ES-I3 (cell line): ENCODE measurements at regions not wholly inside any gene's neighbourhood (a gene's known extent, or its start where the extent isn't known, plus 50 kb on each side); places are given as distances from the start of the nearest gene placed in this dataset.
"Not testable (repeated sequence)": the region's sequence is repeated elsewhere in the genome, so short reads cannot be mapped to it uniquely, and the experiment has no call there.

Experiments
- H3K36me3 ChIP-seq: 2 replicates; pipeline ENCODE4 v1.6.1; 2013; ENCODE audit warnings: mild to moderate bottlenecking, low read length, control low read depth, moderate library complexity; ENCODE audit not compliant: insufficient read depth
- H3K4me1 ChIP-seq: 2 replicates; pipeline ENCODE4 v1.6.1; 2013; ENCODE audit warnings: mild to moderate bottlenecking, control low read depth, low read length; ENCODE audit not compliant: insufficient read depth
- H3K9ac ChIP-seq: 2 replicates; pipeline ENCODE4 v1.6.1; 2013; ENCODE audit warnings: low read depth, mild to moderate bottlenecking, low read length, moderate library complexity
- H3K9me3 ChIP-seq: 2 replicates; pipeline ENCODE4 v1.6.1; 2013; ENCODE audit warnings: mild to moderate bottlenecking, low read length, moderate library complexity; ENCODE audit not compliant: control insufficient read depth, insufficient read depth

GRCh38 chr5:2847608-2848007, 96.1 kb upstream of the IRX2 start:
- Histone ChIP-seq H3K9ac (no peak overlapping the region), H3K4me1 (no peaks in the 10 kb centered on the region), H3K36me3 (no peaks in the 10 kb centered on the region), H3K9me3 (no peaks in the 10 kb centered on the region)

GRCh38 chr5:2841208-2841607, 89.7 kb upstream of the IRX2 start:
- no peaks in the 10 kb centered on the region for H3K9me3 ChIP-seq
- no peaks in the 10 kb centered on the region for H3K4me1 ChIP-seq
- H3K36me3 ChIP-seq, result no peaks in the 10 kb centered on the region
- H3K9ac ChIP-seq, result no peak overlapping the region

DNA sequence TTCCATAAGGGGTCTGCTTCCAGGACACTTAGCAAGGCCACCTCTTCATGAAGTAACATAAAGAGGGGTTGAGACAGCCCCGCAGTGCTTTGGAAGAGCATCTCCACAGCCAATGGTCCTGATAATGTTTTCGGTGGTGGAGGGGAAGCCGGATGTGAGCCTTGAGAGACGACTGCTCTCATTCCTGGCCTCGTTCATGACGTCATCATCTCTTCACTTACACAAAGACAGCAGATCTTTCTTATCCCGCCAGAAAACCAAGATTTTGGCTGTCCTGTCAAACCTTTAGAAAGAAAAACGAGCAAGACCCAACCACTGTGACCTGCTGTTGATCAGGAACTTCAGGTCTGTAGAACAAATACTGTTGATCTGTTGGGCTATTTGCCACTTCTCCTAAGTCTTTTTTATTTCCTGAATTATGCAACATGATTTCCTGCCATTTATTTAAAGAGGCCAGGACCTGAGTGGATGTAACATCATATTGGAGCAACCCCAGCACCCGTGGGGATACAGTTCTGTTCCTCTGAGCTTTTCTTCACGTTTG, 89.0 kb upstream of the IRX2 start:
- Histone ChIP-seq H3K9me3 (no peaks in the 10 kb centered on the region), H3K36me3 (no peaks in the 10 kb centered on the region), H3K9ac (no peak overlapping the region)

DNA sequence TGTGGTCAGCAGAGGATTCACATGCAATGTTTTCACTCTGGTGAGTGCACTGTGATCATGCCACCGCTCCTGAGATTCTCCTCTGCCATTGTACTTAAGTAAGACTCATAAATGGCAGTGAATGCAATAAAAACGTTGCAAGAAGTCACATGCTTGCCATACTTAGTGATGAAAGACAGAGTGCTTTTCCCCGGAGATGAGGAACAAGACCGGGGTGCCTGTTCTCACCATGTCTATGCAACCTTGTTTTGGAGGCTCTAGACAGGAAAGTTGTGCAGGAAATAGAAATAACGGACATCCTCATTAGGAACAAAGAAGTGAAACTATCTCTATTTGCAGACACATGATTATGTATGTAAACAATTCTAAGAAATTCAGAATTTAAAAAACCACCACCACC, 84.7 kb upstream of the IRX2 start:
- Histone ChIP-seq H3K36me3 (no peaks in the 10 kb centered on the region), H3K9me3 (no peaks in the 10 kb centered on the region), H3K9ac (no peak overlapping the region), H3K4me1 (no peaks in the 10 kb centered on the region)

More for the DNA sequence above, 89.0 kb upstream of the IRX2 start:
- no peaks in the 10 kb centered on the region for H3K4me1 ChIP-seq

GRCh38 chr5:2833556-2833955, 82.1 kb upstream of the IRX2 start:
- Histone ChIP-seq H3K9me3 (no peaks in the 10 kb centered on the region), H3K36me3 (no peaks in the 10 kb centered on the region), H3K4me1 (no peaks in the 10 kb centered on the region)

DNA sequence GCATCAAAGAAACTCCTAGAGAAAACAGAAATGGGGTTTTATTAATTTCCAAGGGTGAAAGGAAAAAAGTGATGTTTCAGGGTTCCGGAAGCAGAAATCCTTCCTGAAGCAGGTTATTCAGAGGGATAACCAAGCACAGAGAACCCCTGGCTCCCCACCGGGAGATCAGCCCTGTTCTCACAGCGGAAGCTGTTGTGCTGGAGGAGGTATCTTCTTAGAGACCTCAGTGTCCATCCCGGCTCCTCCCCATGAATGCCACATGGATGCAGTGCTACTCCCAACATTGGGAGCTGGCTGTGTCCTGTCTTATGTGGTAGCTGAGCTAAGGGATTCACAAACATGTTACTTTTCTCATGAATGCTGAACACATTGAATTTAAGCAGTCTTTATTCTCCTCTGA, 80.9 kb upstream of the IRX2 start:
- Histone ChIP-seq H3K36me3 (no peaks in the 10 kb centered on the region), H3K4me1 (no peaks in the 10 kb centered on the region), H3K9ac (no peak overlapping the region), H3K9me3 (no peaks in the 10 kb centered on the region)

More at GRCh38 chr5:2833556-2833955, 82.1 kb upstream of the IRX2 start:
- no peak overlapping the region for H3K9ac ChIP-seq

DNA sequence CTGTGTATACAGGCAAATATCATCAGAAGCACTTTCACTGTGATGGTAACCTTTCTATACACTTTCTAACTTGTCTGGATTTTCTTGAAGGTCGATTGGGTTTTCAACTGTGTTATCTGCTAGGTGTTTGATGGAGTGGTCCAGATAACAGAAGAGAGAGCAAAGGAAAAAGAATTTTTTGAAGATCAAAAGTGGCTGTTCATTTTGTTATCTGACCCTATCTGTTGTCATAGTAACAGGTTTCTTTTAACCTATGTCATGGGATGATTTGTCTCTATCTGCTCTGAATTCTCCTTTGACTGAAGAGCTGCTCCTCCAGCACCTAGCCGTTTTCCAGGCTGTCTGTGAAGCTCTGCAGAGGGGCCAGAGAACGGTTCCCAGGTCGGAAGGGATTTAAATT, 77.8 kb upstream of the IRX2 start:
- H3K9me3 ChIP-seq, result no peaks in the 10 kb centered on the region; the same call in 1 of the 2 replicates
- no peak overlapping the region for H3K9ac ChIP-seq
- no peaks in the 10 kb centered on the region for H3K4me1 ChIP-seq
- no peaks in the 10 kb centered on the region for H3K36me3 ChIP-seq

GRCh38 chr5:2818936-2819335, 67.5 kb upstream of the IRX2 start:
- no peak overlapping the region for H3K9ac ChIP-seq
- no peaks in the 10 kb centered on the region for H3K4me1 ChIP-seq
- no peaks in the 10 kb centered on the region for H3K36me3 ChIP-seq
- H3K9me3 ChIP-seq, result no peaks in the 10 kb centered on the region

GRCh38 chr5:2817031-2817603, 65.6 kb upstream of the IRX2 start:
- Histone ChIP-seq H3K4me1 (no peaks in the 10 kb centered on the region), H3K36me3 (no peaks in the 10 kb centered on the region), H3K9me3 (no peaks in the 10 kb centered on the region), H3K9ac (no peak overlapping the region)

- Histone ChIP-seq H3K9ac (no peak overlapping the region), H3K9me3 (no peaks in the 10 kb centered on the region), H3K36me3 (no peaks in the 10 kb centered on the region), H3K4me1 (no peaks in the 10 kb centered on the region)
Measured at GRCh38 chr5:2813678-2814077, 62.2 kb upstream of the IRX2 start.

DNA sequence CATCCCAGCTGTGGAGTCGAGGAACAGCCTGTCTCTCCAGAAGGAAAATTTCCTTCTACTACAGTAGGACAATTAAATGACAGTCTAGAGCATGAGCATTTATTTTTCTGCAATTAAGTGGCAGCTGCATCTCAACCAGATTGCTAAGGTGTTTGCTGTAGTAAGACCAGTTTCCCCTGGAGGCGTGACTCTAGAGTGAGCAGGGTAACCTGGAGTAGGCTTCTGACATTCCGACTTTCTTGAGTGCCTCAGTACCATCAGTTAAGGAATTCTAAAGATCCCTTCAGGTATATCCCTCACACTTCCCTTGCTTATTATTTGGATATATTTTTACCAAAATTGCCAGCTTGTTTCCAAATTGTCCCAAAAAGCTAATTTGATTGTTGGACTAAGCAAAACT, 59.2 kb upstream of the IRX2 start:
- Histone ChIP-seq H3K9me3 (no peaks in the 10 kb centered on the region), H3K36me3 (no peaks in the 10 kb centered on the region), H3K9ac (no peak overlapping the region), H3K4me1 (no peaks in the 10 kb centered on the region)

GRCh38 chr5:2807244-2807643, 55.8 kb upstream of the IRX2 start:
- H3K36me3 ChIP-seq, H3K4me1 ChIP-seq, H3K9me3 ChIP-seq, H3K9ac ChIP-seq: not testable (repeated sequence)

DNA sequence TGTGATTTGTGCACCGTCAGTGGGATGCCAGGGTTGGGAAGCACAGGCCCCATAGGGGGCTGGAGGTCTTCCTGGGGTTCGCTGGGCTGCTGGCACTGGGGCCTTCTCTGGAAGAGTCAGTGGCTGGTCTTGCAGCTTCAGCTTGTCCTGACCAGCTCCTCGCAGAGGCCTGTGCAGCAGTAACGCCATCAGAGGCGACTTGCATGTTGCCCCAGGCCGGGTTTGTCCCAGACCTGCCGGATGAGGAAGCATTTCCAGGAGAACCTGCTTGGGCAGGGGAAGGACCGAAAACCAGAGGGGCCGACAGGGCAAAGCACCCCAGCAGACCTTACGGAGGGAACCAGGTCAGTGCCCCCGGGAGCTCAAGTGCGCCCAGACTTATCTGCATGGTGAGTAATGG, 54.7 kb upstream of the IRX2 start:
- H3K4me1 ChIP-seq, result no peaks in the 10 kb centered on the region
- no peaks in the 10 kb centered on the region for H3K9me3 ChIP-seq
- H3K36me3 ChIP-seq, result no peaks in the 10 kb centered on the region
- no peak overlapping the region for H3K9ac ChIP-seq

GRCh38 chr5:2805080-2805479, 53.6 kb upstream of the IRX2 start:
- Histone ChIP-seq H3K9me3 (no peaks in the 10 kb centered on the region), H3K9ac (no peak overlapping the region), H3K4me1 (no peaks in the 10 kb centered on the region), H3K36me3 (no peaks in the 10 kb centered on the region)

DNA sequence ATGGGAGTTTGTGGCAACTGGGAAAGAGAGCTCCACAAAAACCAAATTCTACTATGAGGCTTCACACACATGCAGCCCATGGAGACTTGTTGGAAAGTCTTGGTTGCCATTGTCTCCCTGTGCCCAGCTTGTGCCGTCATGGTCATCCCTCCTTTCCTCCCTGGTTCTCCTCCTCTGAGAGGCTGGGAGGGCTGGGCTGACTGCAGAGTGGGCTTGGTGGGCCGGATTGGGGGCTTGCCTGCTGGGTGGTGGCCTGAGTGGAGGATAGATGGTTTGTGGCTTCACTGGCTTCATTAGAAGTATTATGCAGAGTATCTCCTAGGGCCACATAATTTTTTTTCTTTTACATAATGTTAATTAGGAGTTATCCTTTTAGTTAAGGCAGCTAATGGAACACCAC, 52.3 kb upstream of the IRX2 start:
- Histone ChIP-seq H3K36me3 (no peaks in the 10 kb centered on the region), H3K9ac (no peak overlapping the region)

More for the DNA sequence above, 52.3 kb upstream of the IRX2 start:
- Histone ChIP-seq H3K4me1 (no peaks in the 10 kb centered on the region), H3K9me3 (no peaks in the 10 kb centered on the region)
